Uterus (tissue), 2 donors: ENCODE measurements at regions not wholly inside any gene's neighbourhood (a gene's known extent, or its start where the extent isn't known, plus 50 kb on each side); places are given as distances from the start of the nearest gene placed in this dataset.

ENCODE experiments used
- CTCF ChIP-seq, 4 experiments: fragments of 200-600 bp in 2 of 4; fragments of 450-650 bp in 2 of 4; sonication (generic) in 2 of 4; IDR thresholded peaks; one replicate each; pipeline ENCODE4 v1.5.1; 2016 to 2019; ENCODE audit warnings: antibody characterized with exemption in 4 of 4, mild to moderate bottlenecking in 2 of 4, moderate library complexity in 1 of 4
- POLR2A ChIP-seq, 2 donors: fragments of 450-650 bp; IDR thresholded peaks; one replicate each; pipeline ENCODE4 v1.6.1; 2016; ENCODE audit warnings: antibody characterized with exemption in 2 of 2, mild to moderate bottlenecking in 1 of 2, moderate library complexity in 1 of 2

- TF ChIP-seq CTCF (IDR thresholded peaks at IDR 0.05) (no peak), POLR2A (IDR thresholded peaks at IDR 0.05) (no peak)
Measured at GRCh38 chr15:72872066-72872845, 88.7 kb upstream of the ADPGK start.
